Inflammatory macrophage treated with lipopolysaccharide for 4 hours (primary cell): ENCODE measurements at regions not wholly inside any gene's neighbourhood (a gene's known extent, or its start where the extent isn't known, plus 50 kb on each side); places are given as distances from the start of the nearest gene placed in this dataset.
A peak's percentile ranks its signal among the peaks of the same experiment; 100 is the strongest.
"Not testable (repeated sequence)": the region's sequence is repeated elsewhere in the genome, so short reads cannot be mapped to it uniquely, and the experiment has no call there.

Source experiments
- DNase-seq: peaks from one replicate; pipeline ENCODE4 v3.0.0-alpha.2; 2020

DNA sequence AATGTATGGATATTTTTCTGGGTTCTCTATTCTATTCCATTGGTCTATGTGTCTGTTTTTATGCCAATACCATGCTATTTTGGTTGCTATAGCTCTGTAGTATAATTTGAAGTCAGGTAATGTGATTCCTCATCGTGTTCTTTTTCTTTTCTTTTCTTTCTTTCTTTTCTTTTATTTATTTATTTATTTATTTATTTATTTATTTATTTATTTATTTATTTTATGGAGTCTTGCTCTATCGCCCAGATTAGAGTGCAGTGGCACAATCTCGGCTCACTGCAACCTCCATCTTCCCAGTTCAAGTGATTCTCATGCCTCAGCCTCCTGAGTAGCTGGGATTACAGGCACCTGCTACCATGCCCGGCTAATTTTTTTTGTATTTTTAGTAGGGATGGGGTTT lies 315.2 kb downstream of the SV2B start:
- DNase-seq: not testable (repeated sequence)

DNA sequence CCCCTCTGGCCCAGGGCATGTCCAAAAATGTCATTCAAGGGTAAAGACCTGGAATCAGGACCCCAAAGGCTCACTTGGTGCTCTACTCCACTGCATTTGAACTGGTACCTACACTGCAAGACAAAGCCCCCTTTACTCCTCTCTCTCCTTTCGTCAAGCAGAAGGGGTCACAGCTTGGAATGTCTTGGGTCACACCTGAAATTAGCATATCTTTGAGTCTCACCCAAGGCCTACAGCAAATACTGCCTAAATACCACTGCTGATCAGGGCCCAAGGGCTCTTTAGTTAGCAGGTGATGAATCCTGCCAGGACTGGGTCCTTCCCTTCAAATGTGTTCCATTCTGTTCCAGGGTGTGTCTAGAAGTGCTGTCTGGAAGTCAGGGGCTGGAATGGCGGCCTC lies 320.6 kb downstream of the SV2B start:
- DNase-seq: no peak

DNA sequence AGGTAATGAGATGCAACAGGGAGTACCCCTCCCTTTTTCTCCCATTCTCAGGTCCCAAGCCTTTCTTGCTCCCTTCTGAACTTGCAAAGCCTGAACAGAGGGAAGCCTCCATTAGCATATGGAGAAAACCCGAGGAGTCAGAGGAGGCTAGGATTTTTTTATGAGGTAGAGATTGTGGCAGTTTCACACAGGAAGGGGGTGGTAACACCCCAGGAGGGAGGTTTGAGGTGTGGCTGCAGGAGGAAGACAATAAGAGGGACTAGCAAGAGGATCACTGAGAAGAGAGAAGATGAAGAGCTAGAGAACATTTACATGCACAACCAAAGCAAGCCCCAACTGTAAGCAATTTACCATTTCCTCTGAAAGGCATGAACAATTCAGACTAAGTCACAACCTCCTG lies 322.7 kb downstream of the SV2B start:
- no peak for DNase-seq

DNA sequence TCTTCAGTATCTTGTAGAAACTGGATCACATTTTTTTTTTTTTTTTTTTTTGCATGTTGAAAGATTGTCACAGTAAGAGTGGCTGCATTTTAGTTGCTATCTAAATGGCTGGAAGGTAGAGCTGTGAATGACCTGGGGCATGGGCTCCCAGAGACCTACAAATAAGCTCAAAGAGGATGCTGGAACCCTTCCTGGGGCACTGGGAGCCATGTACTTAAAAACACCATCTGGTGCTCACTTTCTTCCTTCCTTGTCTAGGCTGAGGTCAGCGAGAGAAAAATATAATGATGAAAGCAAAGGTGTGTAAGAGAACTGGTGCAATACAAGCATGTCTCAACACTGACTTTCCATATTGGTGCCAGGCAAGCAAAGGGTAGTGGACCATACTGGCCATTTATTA lies 323.9 kb downstream of the SV2B start:
- no peak for DNase-seq

DNA sequence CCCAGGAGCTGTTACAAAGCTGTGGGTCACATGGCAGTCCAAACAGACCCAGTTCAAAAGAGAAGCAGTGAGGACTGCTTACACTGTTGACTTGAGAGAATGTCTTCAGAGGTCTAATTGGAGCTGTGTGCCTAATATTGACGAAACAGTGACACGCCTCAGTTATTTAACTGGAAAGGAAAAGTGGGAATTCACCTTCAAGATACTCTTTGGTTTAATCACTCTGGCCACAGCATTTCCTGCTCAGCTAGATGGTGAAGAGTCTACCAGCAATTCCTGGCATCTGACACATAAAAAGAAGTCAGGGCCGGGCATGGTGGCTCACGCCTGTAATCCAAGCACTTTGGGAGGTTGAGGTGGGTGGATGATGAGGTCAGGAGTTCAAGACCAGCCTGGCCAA lies 326.4 kb downstream of the SV2B start:
- no peak for DNase-seq

DNA sequence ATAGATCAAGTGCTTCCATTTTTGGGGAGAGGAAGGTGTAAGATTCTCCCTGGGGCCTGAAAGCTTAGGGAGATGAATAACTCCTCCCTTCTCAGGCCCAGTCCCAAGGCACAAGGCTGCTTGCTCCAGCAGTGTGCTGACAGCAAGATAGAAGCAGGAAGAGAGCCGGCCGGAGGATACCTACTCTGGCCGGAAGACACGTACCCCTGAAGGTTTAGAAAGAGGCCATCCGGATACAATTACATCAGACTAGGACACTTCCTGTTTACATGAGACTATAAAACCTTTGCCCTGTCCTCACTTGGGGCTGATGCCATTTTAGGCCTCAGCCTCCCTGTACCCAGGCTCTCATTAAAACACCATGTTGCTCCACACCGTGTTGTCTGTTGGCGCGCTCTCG lies 329.9 kb downstream of the SV2B start:
- DNase-seq: no peak

DNA sequence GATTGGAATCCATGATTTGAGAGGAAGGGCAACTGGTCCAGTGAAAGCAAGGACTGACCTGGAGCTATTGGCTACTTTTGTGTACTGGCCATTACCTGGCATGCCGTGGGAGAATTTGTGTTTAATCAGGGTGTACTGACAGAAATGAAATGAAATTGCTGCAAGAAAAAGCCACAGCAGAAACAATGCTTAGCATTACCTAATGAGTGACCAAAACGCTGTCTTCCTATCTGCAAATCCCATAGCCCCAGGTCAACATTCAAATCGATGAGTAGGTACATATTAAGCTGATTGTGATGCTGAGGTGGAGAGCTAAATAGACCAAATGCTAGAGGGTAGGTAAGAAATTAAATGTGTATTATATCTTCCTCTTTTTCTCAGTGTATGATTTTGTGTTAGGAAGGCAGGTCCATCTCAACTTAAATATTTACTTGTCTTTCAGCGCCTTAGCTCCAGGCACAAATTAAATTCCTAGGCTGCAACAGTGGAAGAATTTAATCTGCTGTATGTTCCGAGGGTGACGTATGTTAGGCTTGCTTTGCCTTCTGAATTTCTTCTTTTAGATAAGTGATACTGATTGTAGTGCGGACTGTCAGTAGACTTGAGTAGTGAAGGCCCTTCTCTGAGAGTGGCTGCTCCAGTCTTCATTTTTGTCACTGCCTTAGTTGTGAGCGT lies 331.1 kb downstream of the SV2B start:
- no peak for DNase-seq

DNA sequence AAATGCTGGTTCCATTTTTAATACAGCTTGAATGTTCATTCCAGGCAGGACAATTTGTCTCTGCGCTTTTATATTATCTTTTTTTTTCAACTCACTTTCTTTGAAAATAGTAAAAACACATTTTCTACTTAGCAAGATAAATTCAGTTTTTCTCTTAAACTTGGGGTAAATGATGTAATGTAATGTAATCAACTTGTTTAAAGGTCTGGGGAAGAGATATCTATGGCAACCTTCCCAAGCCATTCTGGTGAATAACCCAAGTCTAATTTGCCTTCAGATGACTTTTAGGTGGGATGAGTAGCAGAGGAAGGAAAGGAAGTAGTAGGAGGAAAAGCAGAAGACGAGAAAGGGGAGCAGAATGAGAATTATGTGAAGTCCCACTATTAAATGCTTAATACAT lies 335.1 kb downstream of the SV2B start:
- no peak for DNase-seq

DNA sequence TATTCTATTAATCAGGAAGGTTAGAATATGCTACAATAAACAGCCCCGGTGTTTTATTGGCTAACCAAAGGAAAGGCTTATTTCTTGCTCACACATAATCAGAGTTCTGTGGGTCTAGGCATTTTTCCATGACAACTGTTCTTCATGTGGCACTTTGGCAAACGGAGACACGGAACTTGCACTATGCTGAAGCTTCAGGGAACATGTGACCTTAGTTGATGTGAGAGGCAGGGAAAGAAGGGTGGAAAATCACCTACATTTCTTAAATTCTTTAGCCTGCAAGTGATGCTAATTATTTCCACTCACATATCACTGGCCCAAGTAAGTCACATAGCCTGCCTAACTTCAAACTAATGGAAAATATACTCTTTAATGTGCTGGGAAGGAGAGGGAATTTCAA lies 344.6 kb downstream of the SV2B start:
- no peak for DNase-seq

DNA sequence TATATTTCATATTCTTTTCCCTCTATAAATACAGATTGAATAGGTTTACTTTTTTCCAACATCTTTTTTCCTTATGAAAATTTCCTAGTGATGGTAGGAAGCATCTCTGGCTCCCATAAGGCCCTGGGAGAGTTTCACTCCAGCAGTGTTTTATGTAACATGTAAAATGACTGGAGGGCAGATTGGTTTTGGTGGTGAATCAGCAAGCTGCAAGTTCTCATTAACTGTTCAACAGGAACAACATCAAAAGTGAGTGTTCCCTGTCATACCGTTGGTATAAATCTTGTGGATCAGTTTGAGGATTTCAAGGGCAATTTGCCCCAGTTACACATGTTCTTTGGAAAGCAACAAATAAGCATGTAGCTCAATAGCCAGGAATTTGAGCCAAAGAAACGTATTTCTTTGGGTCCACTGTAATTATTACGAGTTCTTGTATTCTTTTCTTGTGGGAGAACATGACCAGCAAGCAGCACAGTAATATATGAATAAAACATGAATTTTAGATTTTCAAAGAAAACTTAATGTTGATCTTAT lies 345.7 kb downstream of the SV2B start:
- no peak for DNase-seq

DNA sequence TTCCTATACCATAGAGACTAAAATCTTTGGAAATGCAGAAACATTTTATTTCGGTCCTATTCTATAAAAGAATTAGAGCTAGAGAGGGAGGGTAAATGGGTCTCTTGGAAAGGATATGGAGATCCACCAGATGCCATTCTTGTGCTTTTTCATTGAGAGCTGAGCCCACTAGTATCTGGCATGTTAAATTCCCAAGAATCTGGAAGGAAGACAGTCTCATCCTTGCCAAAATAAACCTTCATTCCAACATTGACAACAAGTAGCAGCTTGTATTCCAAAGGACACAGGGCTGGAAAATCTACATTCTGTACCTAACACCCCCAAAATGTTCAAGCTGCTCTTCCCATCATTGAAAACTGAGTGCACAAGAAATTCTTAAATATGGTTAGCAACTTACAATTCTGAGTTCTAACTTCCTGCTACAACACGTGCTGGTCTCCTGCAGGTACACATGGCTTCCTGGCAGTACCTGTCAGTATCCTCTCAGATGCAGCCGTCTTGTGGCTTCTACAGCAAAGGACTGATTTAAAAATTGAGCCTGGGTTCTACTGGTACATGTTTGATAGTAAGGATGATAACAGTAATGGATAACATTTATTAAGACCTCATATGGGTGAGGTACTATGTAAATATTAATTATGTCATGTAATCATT lies 348.1 kb downstream of the SV2B start:
- no peak for DNase-seq

DNA sequence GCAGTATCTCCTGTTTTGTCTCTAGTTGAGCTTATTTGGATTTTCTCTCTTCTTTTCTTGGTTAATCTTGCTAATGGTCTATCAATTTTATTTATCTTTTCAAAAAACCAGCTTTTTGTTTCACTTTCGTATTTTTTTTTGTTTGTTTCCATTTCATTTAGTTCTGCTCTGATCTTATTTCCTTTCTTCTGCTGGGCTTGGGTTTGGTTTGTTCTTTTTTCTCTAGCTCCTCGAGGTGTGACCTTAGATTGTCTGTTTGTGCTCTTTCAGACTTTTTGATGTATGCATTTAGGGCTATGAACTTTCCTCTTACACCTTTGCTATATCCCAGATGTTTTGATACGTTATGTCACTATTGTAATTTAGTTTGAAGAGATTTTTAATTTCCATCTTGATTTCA lies 353.3 kb downstream of the SV2B start:
- DNase-seq: not testable (repeated sequence)

DNA sequence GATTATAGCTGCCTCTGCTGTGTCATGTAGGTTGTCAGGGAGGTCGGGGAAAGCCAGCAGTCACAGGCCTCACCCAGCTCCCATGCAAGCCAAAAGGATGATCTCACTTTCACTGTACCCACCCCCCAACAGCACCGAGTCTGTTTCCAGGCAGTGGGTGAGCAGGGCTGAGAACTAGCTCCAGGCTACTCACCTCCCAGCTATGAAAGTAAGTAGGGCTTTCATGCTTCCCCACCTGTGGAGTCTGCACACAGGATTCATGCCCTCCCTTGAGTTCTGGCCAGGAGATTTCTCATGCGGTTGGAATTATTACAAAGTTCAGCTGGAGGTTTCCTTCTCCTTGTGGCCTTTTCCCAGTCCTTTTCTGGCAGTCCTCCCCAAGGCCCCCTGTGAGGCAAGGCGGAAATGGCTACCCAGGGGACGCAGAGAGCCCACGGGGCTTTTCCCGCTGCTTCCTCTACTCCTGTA lies 356.2 kb downstream of the SV2B start:
- DNase-seq: no peak

DNA sequence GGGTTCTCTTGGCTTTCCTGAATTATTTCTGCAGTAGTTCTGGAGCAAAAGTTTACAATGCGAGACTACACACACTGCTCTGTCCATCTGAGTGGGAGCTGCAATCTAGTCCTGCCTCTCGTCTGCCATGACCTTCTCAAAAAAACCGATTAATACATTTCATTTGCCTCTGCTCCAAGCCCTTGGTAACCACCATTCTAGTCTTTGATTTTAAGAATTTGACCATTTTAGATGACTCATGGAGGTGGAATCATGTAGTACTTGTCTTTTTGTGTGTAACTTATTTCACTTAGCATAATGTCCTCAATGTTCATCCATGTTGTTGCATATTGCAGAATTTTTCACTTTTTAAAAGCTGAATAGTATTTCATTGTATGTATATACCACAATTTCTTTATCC lies 356.9 kb downstream of the SV2B start:
- no peak for DNase-seq

DNA sequence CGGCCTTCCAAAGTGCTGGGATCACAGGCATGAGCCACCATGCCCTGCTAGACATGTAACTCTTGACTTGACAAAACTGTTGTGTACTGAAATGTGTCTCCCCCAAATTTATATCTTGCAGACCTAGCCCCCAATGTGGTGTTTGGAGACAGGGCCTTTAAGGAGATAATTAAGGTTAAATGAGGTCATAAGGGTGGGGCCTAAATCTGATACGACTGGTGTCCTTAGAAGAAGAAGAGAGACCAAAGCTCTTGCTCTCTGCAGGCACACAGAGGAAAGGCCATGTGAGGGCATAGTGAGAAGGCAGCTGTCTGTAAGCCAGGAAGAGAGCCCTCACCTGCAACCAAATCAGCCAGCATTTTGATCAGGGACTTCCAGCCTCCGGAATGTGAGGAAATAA lies 361.3 kb downstream of the SV2B start:
- DNase-seq: no peak

DNA sequence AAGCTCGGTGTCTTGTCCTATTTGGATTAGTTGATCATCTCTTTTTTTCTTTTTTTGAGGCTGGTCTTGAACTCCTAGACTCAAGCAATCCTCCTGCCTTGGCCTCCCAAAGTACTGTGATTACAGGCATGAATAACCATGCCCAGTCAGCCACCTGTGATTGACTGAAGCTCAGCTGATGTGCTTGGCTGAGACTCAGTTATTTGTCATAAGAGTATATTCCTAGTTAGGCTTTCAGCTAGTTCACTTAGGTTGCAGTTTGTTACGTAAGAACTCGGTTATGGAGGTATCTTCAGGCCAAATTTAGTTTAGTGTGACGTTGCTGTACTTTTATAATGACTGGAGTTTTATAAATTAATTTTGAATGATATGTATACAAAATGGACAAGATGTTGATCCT lies 365.0 kb downstream of the SV2B start:
- no peak for DNase-seq

DNA sequence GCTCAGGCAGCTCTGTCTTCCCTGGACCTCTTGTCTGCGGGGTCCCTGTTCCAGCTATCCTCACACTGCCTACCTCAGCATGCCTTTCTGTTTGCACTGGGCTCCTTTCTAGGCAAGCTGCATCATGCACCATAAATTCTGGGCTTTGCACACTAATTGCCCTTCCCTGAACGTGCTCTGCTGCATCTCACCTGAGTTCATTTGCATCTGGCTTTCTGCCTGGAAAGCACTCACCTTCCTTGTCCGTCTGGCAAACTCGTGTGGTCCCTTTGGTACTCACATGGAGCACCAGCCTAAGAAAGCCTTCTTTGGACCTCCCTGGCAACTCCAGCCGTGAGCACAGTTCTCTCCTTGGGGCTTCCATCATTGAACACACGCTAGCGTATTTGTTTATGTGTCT lies 365.6 kb downstream of the SV2B start:
- no peak for DNase-seq

DNA sequence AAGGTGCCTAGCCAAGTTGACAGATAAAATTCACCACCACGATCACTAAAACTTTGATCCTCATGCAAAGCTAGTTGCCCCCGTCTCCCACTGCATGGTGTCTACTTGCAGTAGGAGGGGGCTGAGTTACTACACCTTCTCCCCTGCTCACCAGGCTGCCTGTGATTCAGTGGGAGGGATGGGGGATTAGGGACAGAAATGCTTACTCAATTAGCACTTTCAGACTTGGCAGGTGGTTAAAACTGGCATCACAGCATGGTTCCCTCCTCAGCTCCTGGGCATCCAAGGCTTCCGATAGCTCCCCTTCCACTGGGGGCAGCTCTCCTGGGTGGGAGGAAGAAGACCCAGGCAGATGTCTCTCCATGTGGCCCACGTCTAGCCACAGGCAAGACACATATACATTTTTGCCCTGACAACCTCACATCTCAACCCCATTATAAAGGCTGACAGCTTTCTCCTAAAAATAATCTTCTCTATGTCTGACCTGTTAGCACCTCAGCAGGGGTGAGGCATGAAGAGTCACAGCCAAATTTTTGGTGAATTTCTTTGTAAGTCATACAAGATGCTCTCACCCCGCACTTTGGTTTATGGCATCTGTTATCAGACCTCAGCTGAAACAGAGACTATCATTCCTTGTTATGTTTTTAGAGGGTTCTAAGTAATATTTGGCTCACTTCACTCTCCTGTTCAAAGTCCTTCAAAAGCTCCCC lies 369.0 kb downstream of the SV2B start:
- no peak for DNase-seq

DNA sequence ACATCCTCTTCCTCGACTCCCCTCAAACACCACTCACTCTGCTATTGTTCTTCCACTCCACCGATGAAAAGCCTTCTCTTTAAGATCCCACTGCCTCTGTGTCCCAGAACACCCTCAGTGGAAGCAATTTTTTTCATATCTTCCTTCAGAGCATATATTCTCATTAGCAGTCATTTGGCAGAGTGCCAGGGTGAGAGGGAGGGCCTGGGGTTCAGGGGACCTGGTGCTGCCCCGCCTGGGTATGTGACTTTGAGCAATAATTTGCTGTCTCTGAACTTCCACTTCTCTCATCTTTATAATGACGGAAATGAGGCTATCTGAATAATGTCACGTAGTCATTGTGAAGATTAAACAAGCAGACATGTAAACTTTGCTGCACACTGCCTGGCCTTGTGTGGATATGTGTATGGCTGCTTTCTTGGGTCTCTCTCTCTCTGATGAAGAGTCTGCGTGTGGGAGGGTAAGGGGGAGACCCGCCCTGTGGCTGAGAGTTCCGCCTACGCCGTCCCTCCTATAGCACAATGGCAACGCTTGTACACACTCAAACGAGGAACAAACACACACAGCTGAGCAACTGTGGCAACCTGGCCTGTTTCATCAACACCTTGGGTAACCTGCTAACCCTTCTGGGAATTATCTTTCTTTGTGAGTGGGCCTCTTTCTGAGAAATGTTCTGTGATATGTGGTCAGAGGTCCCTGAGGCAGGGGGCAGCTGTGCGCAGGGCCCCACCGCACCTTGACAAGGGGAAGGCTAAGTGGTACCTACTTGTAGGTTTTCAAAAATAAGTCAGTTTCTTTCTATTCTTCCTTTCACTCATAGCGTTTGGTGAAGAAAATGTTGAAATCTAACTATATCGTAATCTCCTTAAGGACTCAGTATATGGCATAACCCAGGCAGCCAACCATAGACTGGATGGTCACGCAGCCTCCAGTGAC lies 369.8 kb downstream of the SV2B start:
- no peak for DNase-seq

DNA sequence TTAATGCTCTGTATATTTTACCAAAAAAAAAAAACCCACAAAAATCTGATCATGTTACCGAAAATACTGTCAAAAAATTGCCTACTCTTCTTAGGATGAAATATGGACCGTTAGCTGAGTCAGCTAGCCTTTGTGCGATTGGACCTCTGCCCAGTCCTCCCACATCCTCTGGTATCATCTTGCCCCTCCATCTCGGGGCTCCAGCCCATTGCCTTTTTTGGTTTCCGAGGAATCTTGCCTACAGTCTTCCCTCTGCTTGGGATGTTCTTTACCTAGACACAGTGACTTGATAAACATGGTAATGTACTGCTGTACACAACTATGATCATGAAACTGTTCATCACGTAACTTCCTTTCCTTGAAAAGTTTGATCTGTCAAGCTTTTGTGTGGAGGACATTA lies 371.4 kb downstream of the SV2B start:
- no peak for DNase-seq

DNA sequence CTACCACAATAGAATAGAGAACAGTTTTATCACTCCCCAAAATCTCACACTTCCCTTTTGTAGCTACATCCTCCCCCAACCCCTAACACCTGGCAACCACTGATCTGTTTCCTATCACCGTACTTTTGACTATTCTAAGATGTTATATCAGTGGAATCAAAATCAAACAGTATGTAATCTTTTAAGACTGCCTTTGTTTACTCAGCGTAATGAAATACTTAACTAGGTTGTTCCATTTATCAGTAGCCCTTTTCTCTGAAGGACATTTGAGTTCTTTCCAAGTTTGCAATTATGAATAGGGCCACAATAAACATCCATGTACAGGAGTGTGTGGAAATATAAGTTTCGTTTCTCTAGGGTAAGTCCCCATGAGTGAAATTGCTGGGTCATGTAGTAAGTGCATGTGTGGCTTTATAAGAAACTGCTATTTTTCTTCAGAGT lies 372.3 kb downstream of the SV2B start:
- peak; percentile 17 for DNase-seq

DNA sequence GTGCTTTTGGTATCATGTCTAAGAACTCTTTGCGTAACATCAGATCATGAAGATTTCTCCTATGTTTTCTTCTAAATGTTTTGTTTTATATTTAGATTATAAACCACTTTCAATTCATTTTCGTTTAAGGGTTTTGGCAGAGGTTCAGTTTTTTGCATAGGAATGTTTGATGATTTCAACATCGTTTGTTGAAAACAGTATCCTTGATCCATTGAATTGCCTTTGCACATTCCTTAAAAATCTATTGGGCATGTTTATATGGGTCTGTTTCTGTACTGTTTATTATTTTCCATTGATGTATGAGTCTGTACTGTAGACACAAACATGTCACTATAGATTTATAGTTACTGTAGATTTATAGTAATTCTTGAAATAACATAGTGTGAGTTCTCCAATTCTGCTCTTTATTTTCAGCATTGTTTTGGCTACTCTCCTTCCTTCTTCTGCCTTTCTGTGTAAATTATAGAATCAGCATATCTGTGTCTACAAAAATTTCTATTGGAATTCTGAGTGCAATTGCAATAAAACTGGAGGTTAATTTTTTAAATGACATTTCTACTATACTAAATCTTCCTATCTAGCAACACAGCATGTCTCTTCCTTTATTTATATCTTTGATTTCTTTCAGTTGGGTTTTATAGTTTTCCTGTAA lies 374.0 kb downstream of the SV2B start:
- DNase-seq: no peak
